ENCODE measurements at regions not wholly inside any gene's neighbourhood (a gene's known extent, or its start where the extent isn't known, plus 50 kb on each side); places are given as distances from the start of the nearest gene placed in this dataset.

DNA sequence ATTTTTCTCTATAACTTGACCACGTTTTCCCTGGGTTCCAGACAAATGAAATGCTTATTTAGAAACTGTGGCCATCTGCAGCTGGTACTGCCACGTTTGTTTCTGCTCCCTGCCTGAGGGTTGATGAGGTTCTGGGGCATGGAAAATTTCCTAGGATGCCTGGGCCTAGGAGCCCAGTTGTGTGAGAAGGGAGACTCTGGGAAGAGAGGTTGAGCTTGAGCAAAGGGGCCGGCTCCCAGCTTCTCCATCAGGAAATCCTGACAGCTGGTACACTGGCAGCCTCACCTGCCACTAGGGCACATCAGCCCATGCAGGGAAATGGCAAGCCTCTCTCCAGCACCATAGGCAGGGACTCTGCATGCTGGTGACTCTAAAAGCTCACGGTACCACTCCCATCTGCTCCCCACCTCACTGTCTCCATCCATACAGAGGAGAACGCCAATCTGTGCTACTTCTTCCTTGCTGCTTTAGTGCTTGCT is 165.4 kb upstream of the PPP2R3A start:
- no peaks in the 10 kb centered on the region for H3F3A ChIP-seq (ENCODE audit: low read depth)
- no peak overlapping the region for H2AFZ ChIP-seq (ENCODE audit: low read length)
- H3K36me3 ChIP-seq (ENCODE audit: insufficient read depth, low read length): no peaks in the 10 kb centered on the region
- H3K4me1 ChIP-seq (ENCODE audit: insufficient read depth, low read length, poor library complexity, severe bottlenecking): no peaks in the 10 kb centered on the region
- TF ChIP-seq, protein P1, sequence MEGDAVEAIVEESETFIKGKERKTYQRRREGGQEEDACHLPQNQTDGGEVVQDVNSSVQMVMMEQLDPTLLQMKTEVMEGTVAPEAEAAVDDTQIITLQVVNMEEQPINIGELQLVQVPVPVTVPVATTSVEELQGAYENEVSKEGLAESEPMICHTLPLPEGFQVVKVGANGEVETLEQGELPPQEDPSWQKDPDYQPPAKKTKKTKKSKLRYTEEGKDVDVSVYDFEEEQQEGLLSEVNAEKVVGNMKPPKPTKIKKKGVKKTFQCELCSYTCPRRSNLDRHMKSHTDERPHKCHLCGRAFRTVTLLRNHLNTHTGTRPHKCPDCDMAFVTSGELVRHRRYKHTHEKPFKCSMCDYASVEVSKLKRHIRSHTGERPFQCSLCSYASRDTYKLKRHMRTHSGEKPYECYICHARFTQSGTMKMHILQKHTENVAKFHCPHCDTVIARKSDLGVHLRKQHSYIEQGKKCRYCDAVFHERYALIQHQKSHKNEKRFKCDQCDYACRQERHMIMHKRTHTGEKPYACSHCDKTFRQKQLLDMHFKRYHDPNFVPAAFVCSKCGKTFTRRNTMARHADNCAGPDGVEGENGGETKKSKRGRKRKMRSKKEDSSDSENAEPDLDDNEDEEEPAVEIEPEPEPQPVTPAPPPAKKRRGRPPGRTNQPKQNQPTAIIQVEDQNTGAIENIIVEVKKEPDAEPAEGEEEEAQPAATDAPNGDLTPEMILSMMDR (conservative IDR thresholded peaks at IDR 0.05; ENCODE audit: low read length): no peak
- no peaks in the 10 kb centered on the region for H3K27me3 ChIP-seq (ENCODE audit: insufficient read depth, low read length, poor library complexity, severe bottlenecking)
- no peak overlapping the region for H3K4me3 ChIP-seq (ENCODE audit: low read length, poor library complexity, severe bottlenecking)
- H3K4me2 ChIP-seq (ENCODE audit: low read depth, low read length, poor library complexity, severe bottlenecking): no peak overlapping the region
- H3K9ac ChIP-seq (ENCODE audit: low read depth, low read length, poor library complexity, severe bottlenecking): no peak overlapping the region
- H3K79me2 ChIP-seq (ENCODE audit: insufficient read depth, low read length): no peaks in the 10 kb centered on the region
- no peaks in the 10 kb centered on the region for H3K9me3 ChIP-seq (ENCODE audit: insufficient read depth, low read depth, low read length)
- H3K9me2 ChIP-seq (replicated peaks; ENCODE audit: low read depth, low read length): no peaks in the 10 kb centered on the region
- H4K20me1 ChIP-seq (ENCODE audit: insufficient read depth, low read length, poor library complexity, severe bottlenecking): no peaks in the 10 kb centered on the region

DNA sequence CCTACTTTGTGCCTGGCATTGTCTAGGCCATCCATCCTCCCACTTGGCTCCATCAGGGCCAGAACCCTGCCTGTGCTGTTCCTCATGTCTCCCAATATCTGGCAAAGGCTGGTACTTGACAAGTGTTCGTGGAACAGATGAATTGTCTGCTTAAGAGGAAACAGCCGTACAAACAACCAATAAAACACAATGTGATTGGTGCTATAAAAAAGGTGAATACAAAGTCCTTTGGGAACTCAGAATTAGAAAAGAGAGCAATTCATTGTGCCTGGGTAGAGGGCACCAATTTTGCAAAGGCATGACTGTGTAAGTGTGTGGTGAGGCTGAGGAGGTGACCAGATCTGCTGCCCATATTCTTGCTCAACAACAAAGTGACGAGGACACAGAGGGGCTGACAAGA is 164.5 kb upstream of the PPP2R3A start:
- Histone ChIP-seq H3K36me3 (ENCODE audit: insufficient read depth, low read length) (no peaks in the 10 kb centered on the region), H3K4me2 (ENCODE audit: low read depth, low read length, poor library complexity, severe bottlenecking) (no peak overlapping the region), H3K9me2 (replicated peaks; ENCODE audit: low read depth, low read length) (no peaks in the 10 kb centered on the region), H3K27me3 (ENCODE audit: insufficient read depth, low read length, poor library complexity, severe bottlenecking) (no peaks in the 10 kb centered on the region), H3F3A (ENCODE audit: low read depth) (no peaks in the 10 kb centered on the region), H4K20me1 (ENCODE audit: insufficient read depth, low read length, poor library complexity, severe bottlenecking) (no peaks in the 10 kb centered on the region), H3K4me3 (ENCODE audit: low read length, poor library complexity, severe bottlenecking) (no peak overlapping the region), H3K4me1 (ENCODE audit: insufficient read depth, low read length, poor library complexity, severe bottlenecking) (no peaks in the 10 kb centered on the region), H3K9me3 (ENCODE audit: insufficient read depth, low read depth, low read length) (no peaks in the 10 kb centered on the region), H2AFZ (ENCODE audit: low read length) (no peak overlapping the region), H3K9ac (ENCODE audit: low read depth, low read length, poor library complexity, severe bottlenecking) (no peak overlapping the region), H3K79me2 (ENCODE audit: insufficient read depth, low read length) (no peaks in the 10 kb centered on the region)
- TF ChIP-seq, protein P1 (conservative IDR thresholded peaks at IDR 0.05; ENCODE audit: low read length): no peak
- TF ChIP-seq EZH2phosphoT487 (IDR thresholded peaks at IDR 0.05; ENCODE audit: borderline replicate concordance): no peak

DNA sequence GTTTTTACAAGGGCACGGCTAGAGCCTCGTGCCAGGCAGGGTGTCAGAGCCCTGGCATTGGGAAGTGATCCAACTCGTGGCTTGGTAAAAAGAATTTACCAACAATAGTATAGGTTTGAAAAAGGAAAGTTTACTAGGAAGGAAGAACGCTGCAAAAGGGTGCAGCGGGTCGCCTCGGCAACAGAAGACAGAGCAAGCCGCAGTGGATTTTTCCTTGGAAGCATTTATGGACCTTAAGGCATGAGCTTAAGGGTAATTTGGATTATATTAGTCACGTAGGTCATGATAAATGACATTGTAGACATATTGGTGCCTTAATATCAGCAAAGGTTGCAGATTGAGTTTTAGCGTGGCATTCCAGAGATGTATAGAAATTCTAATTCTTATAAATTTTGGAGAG is 163.4 kb upstream of the PPP2R3A start:
- Histone ChIP-seq H2AFZ (ENCODE audit: low read length) (no peak overlapping the region), H3K4me1 (ENCODE audit: insufficient read depth, low read length, poor library complexity, severe bottlenecking) (no peaks in the 10 kb centered on the region), H4K20me1 (ENCODE audit: insufficient read depth, low read length, poor library complexity, severe bottlenecking) (no peaks in the 10 kb centered on the region), H3K27me3 (ENCODE audit: insufficient read depth, low read length, poor library complexity, severe bottlenecking) (no peaks in the 10 kb centered on the region), H3K9me2 (replicated peaks; ENCODE audit: low read depth, low read length) (no peaks in the 10 kb centered on the region), H3K4me3 (ENCODE audit: low read length, poor library complexity, severe bottlenecking) (no peak overlapping the region), H3K36me3 (ENCODE audit: insufficient read depth, low read length) (no peaks in the 10 kb centered on the region), H3K79me2 (ENCODE audit: insufficient read depth, low read length) (no peaks in the 10 kb centered on the region), H3K4me2 (ENCODE audit: low read depth, low read length, poor library complexity, severe bottlenecking) (no peak overlapping the region), H3F3A (ENCODE audit: low read depth) (no peaks in the 10 kb centered on the region), H3K9ac (ENCODE audit: low read depth, low read length, poor library complexity, severe bottlenecking) (no peak overlapping the region), H3K9me3 (ENCODE audit: insufficient read depth, low read depth, low read length) (no peaks in the 10 kb centered on the region)
- TF ChIP-seq, protein P1 (conservative IDR thresholded peaks at IDR 0.05; ENCODE audit: low read length): no peak
- TF ChIP-seq EZH2phosphoT487 (IDR thresholded peaks at IDR 0.05; ENCODE audit: borderline replicate concordance): no peak

Measured in Loucy (cell line).